GM21360 (cell line): ENCODE measurements at regions not wholly inside any gene's neighbourhood (a gene's known extent, or its start where the extent isn't known, plus 50 kb on each side); places are given as distances from the start of the nearest gene placed in this dataset.
"Not testable (repeated sequence)": the region's sequence is repeated elsewhere in the genome, so short reads cannot be mapped to it uniquely, and the experiment has no call there.

Experiments used
- ATAC-seq: cut with Tn5 transposase; IDR thresholded peaks from one replicate; pipeline ENCODE4 v1.9.1; 2021; ENCODE audit warnings: mild to moderate bottlenecking, moderate library complexity; ENCODE audit not compliant: unreplicated experiment

GRCh38 chr5:87570366-87570765, 157.6 kb upstream of the CCNH start:
- no peak for ATAC-seq

GRCh38 chr5:87562068-87562467, 149.3 kb upstream of the CCNH start:
- no peak for ATAC-seq

- no peak for ATAC-seq
Observed at GRCh38 chr5:87560528-87560927, 147.8 kb upstream of the CCNH start.

GRCh38 chr5:87551911-87552310, 139.2 kb upstream of the CCNH start:
- no peak for ATAC-seq

DNA sequence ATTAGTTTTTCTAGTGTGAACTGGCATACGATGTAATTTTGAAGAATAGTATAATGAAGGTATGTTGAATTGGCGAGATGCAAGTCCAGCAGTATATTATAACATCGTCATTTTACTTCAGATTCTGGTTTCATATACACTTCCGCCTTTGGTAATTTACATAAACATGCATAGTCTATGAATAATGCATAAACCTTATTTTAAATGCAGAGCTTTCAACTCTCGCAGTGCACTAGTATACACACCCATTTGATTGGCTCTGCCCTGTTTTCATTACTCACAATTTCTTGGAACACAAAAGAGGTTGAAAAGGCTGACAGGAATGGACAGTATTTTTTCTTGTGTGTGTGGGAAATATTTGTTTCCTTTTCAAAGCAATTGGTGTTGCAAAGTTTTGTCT, 128.9 kb upstream of the CCNH start:
- no peak for ATAC-seq

DNA sequence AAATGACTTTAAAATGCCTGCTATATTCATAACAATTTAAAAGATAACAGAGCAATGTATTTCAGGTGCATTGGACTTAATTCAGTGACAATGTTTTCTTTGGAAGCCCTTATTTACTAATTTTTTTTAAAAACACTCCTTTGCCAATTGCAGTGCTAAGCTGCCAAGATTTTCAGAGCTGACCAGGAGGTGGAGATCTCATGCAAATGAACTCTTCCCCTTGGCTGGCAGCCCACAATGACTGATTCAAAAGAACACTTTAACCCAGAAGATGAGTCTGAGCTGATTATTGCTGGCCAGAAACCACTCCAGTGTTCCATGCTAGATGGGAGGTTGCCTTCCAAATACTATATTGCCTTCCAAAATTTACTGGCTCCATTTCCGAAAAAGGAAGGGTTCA, 128.3 kb upstream of the CCNH start:
- ATAC-seq: no peak

DNA sequence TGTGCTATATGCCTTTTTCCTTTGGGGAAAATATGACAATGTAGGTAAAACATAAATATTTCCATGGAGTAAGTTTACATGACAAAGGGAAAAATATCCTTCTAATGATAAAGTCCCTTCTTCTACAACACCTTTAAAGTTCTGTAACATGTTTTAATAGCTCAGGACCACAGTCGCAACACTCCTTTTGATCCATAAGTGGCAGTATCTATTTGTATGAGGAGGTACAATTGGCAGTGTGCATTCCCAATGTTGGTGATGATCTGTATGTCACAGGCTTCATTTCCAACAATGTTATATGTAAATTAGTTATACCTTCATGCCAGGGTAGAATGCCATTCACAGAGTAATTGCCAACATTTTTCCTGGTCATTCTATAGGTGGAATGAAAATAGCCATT, 127.1 kb upstream of the CCNH start:
- no peak for ATAC-seq

GRCh38 chr5:87536365-87536764, 123.6 kb upstream of the CCNH start:
- ATAC-seq: no peak

- ATAC-seq: no peak
Observed at GRCh38 chr5:87535706-87536105, 123.0 kb upstream of the CCNH start.

DNA sequence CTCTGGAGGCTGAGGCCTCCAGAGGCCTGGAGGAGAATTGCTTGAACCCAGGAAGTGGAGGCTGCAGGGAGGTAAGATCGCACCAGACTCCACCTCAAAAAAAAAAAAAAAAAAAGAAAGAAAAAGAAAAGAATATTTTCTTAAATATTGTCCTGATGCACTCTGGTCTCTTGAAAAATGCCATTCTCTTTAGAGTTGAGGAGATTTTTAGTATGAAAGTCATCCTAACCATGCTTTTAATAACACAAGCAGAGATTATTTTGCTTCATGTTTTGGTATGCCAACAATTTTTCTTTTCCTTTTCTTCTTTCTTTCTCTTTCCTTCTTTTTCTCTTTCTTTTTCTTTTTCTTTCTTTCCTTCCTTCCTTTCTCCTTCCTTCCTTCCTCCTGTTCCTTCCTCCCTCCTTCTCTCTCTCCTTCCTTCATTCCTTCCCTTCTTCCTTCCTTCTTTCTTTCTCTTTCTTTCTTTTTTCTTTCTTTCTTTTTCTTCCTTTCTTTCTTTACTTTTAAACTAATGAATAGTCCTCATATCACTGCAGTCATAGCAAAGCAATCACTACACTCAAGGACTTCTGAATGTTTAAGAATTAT, 116.9 kb upstream of the CCNH start:
- ATAC-seq: no peak

- no peak for ATAC-seq
Observed at GRCh38 chr5:87526131-87526530, 113.4 kb upstream of the CCNH start.

DNA sequence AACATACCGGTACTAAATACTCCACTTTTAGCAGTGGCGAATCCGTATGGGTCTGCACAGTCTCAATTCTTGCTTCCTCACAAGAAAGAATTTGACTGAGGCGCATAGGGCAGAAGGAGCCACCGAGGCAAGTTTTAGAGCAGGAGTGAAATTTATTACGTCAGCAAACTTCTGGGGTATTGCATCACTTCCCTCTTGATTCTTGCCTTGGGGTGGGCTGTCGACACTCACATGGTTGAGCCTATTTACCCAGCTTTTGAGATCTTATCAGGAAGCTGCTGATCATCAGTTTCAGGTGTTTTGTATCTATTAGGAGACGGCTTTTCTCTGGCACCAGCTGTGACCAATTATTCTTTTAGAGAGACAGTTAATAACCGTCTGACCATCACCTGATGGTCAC, 111.5 kb upstream of the CCNH start:
- no peak for ATAC-seq

DNA sequence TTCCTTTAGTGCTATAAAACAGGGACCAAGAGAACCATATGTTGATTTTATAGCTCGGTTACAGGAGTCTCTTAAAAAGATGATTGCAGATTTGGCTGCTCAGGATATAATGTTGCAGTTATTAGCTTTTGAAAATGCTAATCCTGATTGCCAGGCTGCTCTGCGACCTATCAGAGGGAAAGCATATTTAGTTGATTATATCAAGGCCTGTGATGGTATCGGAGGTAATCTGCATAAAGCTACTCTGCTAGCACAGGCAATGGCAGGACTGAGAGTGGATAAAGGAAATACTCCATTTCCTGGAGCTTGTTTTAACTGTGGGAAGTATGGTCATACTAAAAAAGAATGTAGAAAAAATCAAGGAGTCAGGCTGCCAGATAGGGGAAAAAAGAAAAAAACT, 99.0 kb upstream of the CCNH start:
- not testable (repeated sequence) for ATAC-seq

GRCh38 chr5:87503004-87503403, 90.3 kb upstream of the CCNH start:
- no peak for ATAC-seq

DNA sequence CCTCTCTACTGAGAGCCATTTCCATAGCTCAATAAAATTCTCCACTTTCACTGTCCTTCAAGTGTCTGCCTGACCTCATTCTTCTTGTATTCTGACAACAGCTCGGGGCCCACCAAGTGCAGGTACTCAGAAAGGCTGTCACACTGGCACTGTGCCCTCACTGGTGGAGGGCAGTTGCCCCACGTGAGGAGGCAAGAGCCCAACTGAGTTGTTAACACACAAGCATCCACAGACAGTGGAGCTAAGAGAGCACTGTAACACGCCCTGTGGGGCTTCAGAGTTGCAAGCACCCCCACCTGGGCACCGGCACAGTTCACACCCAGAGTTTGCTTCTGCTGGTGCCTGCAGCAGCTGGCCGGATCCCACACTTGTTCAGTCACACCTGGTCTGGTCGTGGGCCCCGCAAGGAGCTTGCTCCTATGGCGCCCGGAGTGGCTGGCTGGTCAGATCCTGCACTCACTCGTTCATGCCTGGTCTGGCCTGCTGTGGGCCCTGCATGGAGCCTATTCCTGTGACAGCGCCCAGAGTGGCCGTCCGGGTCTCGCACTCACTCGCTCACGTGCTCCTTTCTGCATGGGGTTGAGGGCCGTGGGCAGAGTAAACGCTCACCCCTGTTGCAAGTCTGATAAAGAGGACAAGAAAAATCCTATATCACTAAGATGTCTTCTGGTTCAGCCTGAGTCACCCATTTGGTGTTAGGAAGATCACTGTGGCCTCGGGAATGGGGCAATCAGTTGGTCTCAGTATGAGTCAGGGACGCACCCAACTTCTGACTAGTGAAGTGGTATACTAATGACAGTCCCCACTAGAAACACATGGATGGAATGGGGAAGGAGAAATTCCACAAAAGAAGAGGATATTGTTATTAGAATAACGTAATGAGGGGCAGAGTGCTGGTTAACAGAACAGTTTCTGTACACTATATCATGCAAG, 87.0 kb upstream of the CCNH start:
- no peak for ATAC-seq
